Stimulated activated naive CD8-positive, alpha-beta T cell treated with anti-CD3 and anti-CD28 coated beads, Interleukin-15, Interleukin-2, amounts not matched to agents 100 ng/mL and 50 ng/mL, for 24 hours (primary cell): ENCODE measurements at regions not wholly inside any gene's neighbourhood (a gene's known extent, or its start where the extent isn't known, plus 50 kb on each side); places are given as distances from the start of the nearest gene placed in this dataset.
"Not testable (repeated sequence)": the region's sequence is repeated elsewhere in the genome, so short reads cannot be mapped to it uniquely, and the experiment has no call there.

Experiments used
- H3K27ac Mint-ChIP-seq: one replicate; pipeline ENCODE4 v1.8.0; 2021; ENCODE audit warnings: mild to moderate bottlenecking, mixed read lengths
- H3K27me3 Mint-ChIP-seq: one replicate; pipeline ENCODE4 v1.8.0; 2021; ENCODE audit warnings: mixed read lengths
- H3K36me3 Mint-ChIP-seq: one replicate; pipeline ENCODE4 v1.8.0; 2021; ENCODE audit warnings: low read depth, mixed read lengths
- H3K4me1 Mint-ChIP-seq: one replicate; pipeline ENCODE4 v1.8.0; 2021; ENCODE audit warnings: low read depth, mixed read lengths
- H3K4me3 Mint-ChIP-seq: one replicate; pipeline ENCODE4 v1.8.0; 2021; ENCODE audit warnings: mild to moderate bottlenecking, mixed read lengths
- H3K9me3 Mint-ChIP-seq: one replicate; pipeline ENCODE4 v1.8.0; 2021; ENCODE audit warnings: mixed read lengths

DNA sequence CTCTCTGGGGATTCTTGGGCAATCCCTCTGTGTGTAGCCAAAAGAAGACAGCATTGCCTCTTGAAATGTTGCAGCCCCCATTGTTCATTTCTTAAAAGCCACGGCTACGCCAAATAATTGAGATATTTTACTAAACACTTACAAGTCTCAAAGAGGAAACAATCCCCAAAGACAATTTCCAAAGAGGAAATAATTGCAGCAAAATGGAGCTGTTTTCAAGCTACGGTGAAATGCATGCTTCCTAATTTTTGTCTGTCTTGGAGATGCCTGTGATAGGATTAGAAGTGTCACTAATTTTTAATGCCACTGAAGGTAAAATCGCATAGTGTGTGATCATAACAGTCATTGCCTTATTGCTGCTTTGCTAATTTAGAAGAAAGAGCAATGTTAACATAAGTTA, 72.9 kb upstream of the NAMPT start:
- peaks cover 71% of the 10 kb centered on the region for H3K27me3 Mint-ChIP-seq
- peaks cover 12% of the 10 kb centered on the region for H3K9me3 Mint-ChIP-seq
- no peak overlapping the region for H3K27ac Mint-ChIP-seq
- no peak overlapping the region for H3K4me3 Mint-ChIP-seq
- H3K36me3 Mint-ChIP-seq = no peaks in the 10 kb centered on the region
- H3K4me1 Mint-ChIP-seq = peaks cover 20% of the 10 kb centered on the region

DNA sequence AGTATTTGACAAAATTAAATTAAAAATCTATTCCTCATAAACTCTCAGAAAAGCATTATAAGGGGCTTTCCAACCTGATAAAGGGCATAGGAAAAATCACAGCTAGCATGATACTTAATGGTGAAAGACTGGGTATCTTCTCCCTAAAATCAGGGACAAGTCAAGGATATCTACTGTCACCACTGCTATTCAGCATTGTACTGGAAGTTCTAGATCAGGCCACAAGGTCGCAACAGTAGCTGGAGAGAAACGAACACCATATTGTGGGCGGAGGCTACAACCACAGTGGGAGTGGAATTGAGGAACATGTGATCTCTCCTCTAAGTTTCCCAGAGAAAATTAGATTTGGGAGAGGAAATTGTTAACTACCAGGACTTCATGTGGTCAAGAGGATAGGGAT, 70.0 kb upstream of the NAMPT start:
- H3K27me3 Mint-ChIP-seq = peaks cover 49% of the 10 kb centered on the region
- peaks cover 20% of the 10 kb centered on the region for H3K4me1 Mint-ChIP-seq
- peaks cover 12% of the 10 kb centered on the region for H3K9me3 Mint-ChIP-seq
- no peak overlapping the region for H3K4me3 Mint-ChIP-seq
- H3K27ac Mint-ChIP-seq = no peak overlapping the region
- peaks cover 11% of the 10 kb centered on the region for H3K36me3 Mint-ChIP-seq

DNA sequence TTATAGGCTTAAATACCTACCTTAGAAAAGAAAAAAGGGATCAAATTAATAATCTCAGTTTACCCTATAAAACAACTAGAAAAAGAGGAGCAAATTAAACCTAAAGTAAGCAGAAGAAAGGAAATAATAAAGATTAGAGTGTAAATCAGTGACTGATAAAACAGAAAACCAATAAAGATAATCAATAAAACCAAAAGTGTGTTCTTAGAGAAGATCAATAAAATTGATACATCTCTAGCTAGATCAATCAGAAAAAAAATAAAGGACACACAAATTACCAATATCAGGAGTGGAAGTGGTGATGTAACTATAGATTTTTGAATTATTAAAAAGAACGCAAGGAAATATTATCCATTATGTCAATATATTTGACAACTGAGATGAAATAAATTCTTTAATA, 69.2 kb upstream of the NAMPT start:
- Mint-ChIP-seq H3K9me3 (peaks cover 18% of the 10 kb centered on the region), H3K4me3 (no peak overlapping the region), H3K36me3 (peaks cover 18% of the 10 kb centered on the region), H3K4me1 (peaks cover 20% of the 10 kb centered on the region), H3K27me3 (peaks cover 46% of the 10 kb centered on the region), H3K27ac (no peak overlapping the region)

DNA sequence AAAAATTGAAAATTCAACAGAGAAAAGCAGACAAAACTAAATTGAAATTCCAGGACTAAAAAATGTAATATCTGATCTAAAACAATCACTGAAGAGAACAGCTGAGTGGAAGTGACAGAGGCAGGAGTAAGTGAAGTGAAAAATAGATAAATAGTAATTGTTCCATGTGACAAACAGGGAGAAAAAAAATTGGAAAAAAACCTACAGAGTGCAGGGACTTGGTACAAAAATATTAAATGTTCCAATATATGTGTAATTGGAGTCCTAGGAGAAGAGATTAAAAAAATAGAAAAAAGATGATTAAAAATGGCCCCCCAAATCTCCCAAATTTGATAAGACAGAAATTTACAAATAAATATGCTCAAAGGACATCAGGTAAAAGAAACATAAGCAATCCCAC, 63.4 kb upstream of the NAMPT start:
- H3K27me3 Mint-ChIP-seq = peaks cover 11% of the 10 kb centered on the region
- H3K4me3 Mint-ChIP-seq = no peak overlapping the region
- peaks cover 54% of the 10 kb centered on the region for H3K4me1 Mint-ChIP-seq
- peak overlapping the region; percentile 100 for H3K27ac Mint-ChIP-seq
- H3K9me3 Mint-ChIP-seq = peaks cover 46% of the 10 kb centered on the region
- peaks cover 52% of the 10 kb centered on the region for H3K36me3 Mint-ChIP-seq

DNA sequence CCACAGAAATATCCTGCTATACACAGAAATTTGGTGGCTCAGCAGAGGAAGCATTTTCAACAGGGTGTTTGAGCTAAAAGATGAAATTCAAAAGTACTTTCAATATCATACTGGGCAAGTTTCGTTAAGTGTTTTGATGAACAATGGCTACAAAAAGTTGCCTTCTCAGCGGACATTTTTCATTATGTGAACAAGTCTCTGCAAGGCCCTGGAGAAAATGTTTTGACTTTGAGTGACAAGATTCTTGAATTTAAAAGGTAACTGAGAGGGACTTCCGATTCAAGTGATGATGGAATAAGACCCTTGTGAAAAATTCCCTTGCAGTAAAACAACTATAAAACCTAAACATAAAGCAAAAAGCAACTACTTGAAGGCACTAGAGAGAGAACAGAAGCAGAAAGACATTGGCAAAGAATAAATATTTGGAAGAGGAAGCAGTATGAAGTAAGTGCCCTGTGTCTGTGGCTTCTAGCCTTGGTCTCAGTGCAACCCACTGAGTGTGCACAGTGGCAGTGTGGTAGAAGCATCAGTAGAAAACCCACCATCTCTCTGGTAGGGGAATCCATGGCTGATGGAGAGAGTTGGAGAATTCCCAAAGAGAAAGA, 62.5 kb upstream of the NAMPT start:
- Mint-ChIP-seq H3K27ac (peak overlapping the region; percentile 100), H3K4me3 (peak overlapping the region; percentile 65), H3K9me3 (peaks cover 52% of the 10 kb centered on the region), H3K36me3 (peaks cover 59% of the 10 kb centered on the region), H3K4me1 (peaks cover 56% of the 10 kb centered on the region), H3K27me3 (peaks cover 4% of the 10 kb centered on the region)

DNA sequence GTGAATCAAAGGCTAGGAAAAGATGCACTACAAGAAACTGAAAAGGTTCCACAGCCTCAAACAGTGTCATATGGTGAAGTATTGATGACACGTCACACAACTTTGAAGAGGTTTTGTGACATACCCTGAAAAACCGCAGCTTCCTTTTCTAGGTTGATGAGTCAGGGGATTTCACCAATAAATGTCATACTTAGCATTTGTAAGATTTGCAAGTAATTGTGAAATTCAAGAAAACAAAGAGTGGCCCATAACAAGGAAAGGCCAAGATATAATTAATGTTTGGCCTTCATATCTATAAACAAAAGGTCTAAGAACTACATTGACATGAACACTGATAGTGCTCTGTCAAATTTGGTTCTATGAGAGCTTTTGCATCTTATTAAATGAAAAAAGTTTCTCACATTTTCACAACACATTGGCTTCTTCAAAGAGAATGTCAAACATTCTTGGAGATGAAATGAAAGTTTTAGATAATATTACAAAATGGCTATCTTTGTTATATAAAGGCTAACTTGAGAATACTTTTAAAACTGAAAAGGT, 62.0 kb upstream of the NAMPT start:
- peaks cover 4% of the 10 kb centered on the region for H3K27me3 Mint-ChIP-seq

DNA sequence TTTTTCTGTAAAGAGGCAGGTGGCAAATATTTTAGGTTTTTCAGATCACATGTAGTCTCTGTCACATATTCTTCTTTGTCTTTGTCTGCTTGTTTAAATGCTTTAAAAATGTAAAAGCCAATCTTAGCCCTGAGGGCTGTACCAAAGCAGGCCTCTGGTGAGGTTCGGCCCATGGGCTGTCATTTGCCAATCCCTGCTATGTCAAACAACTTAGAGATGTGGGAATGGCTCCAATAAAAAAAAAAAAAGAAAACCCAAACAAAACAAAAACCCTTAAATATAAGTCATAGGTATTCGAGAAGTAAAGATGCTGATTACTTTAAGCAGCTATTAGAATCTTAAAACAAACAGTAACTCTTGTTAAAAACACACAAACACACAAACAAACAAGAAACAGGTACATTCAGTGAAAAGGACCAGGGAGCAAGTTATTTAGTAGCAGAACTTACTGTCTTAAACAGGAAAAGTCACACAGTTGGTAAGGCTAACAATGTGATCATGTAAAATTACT, 61.4 kb upstream of the NAMPT start:
- H3K36me3 Mint-ChIP-seq = peaks cover 68% of the 10 kb centered on the region
- H3K9me3 Mint-ChIP-seq = peaks cover 61% of the 10 kb centered on the region
- H3K4me1 Mint-ChIP-seq = peaks cover 56% of the 10 kb centered on the region
- H3K27ac Mint-ChIP-seq = peak overlapping the region; percentile 100
- peaks cover 4% of the 10 kb centered on the region for H3K27me3 Mint-ChIP-seq
- peak overlapping the region; percentile 77 for H3K4me3 Mint-ChIP-seq

More for the DNA sequence above, 62.0 kb upstream of the NAMPT start:
- peak overlapping the region; percentile 77 for H3K4me3 Mint-ChIP-seq
- H3K9me3 Mint-ChIP-seq = peaks cover 58% of the 10 kb centered on the region
- H3K27ac Mint-ChIP-seq = peak overlapping the region; percentile 100
- peaks cover 65% of the 10 kb centered on the region for H3K36me3 Mint-ChIP-seq
- H3K4me1 Mint-ChIP-seq = peaks cover 56% of the 10 kb centered on the region

DNA sequence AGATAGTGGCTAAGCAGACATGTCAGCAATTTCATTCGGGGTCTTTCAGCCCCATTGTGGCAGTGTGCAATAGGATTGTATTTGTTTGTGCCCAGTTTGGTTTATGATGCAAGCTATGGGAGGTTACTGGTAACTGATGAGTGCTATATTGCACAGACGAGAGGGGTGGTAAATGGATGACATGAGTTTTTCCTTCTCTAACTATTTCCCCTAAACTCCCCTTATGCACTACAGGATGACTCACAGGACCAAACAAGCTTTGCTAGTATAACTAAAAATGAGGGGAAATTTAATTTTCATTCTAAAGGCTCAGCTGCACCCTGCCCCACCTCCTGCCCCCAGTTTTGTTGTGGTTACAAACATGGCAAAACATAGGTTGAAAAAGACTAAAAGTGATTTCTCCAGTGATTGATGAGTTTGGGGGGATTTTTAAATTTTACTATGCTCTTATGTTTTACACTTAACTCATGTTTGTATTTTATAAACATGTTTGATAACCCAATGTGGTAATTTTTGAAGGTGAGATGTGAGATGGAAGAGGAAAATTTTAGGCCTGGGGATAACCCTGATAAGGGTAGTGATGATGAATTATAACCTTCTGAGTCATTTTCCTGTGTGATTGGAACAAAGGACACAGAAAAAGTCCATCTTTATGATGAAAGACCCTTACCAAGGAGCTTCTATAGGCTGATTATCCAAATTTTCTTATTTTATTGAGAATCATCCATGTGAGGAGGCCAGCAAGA, 60.8 kb upstream of the NAMPT start:
- Mint-ChIP-seq H3K9me3 (peaks cover 62% of the 10 kb centered on the region), H3K27ac (peak overlapping the region; percentile 100), H3K27me3 (peaks cover under 1% of the 10 kb centered on the region), H3K4me1 (peaks cover 57% of the 10 kb centered on the region), H3K36me3 (peaks cover 70% of the 10 kb centered on the region), H3K4me3 (peak overlapping the region; percentile 77)

DNA sequence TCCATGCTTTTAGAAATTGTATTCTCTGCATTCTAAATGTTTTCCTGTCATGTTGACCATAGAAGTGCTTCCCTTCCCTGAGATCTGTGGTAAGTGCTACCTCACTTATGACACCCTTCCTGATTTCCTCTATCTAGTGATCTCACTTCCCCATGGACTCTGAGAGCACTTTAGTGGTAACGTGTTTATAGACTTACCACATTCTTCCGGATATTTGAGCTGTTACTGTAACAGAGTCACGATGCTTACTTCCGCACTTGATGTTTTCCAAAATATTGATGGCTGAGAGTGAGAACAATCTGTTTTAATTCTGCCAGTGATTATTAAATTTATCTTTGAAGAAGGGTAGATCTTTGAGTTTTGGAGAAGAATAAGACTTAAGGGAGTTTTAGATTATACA, 60.1 kb upstream of the NAMPT start:
- H3K27me3 Mint-ChIP-seq = no peaks in the 10 kb centered on the region
- peaks cover 70% of the 10 kb centered on the region for H3K36me3 Mint-ChIP-seq
- peak overlapping the region; percentile 77 for H3K4me3 Mint-ChIP-seq
- H3K9me3 Mint-ChIP-seq = peaks cover 62% of the 10 kb centered on the region
- H3K27ac Mint-ChIP-seq = peak overlapping the region; percentile 100
- H3K4me1 Mint-ChIP-seq = peaks cover 63% of the 10 kb centered on the region

DNA sequence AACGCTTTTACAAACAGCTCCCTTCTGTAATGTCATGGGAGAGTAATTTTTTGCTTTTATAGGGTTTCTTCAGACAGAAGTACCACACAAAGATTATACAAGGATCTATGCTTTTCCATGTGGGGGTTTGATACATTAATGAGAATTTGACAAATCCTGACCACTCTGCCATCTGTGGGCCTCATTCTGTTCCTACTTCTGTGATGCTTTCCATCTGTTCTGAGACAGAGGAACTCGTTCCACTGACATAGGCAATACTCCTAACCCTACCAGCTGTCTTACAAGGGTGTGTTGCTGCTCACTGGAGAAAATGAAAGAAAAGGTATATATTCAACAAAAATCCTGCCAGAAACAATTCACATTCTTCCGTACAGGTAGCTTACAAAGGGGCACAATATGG, 59.4 kb upstream of the NAMPT start:
- Mint-ChIP-seq H3K4me3 (no peak overlapping the region), H3K4me1 (peaks cover 67% of the 10 kb centered on the region), H3K9me3 (peaks cover 59% of the 10 kb centered on the region), H3K27ac (peak overlapping the region; percentile 100), H3K36me3 (peaks cover 65% of the 10 kb centered on the region), H3K27me3 (no peaks in the 10 kb centered on the region)

DNA sequence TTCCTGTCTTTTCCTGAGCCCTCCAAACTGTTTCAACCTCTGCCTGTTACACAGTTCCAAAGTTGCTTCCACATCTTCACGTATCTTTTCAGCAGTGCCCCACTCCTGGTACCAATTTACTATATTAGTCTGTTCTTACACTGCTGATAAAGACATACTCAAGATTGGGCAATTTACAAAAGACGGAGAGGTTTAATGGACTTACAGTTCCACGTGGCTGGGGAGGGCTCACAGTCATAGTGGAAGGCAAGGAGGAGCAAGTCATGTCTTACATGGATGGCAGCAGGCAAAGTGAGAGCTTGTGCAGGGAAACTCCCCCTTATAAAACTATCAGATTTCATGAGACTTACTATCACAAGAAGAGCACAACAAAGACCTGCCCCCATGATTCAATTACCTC, 57.3 kb upstream of the NAMPT start:
- Mint-ChIP-seq H3K36me3 (peaks cover 58% of the 10 kb centered on the region), H3K27ac (peak overlapping the region; percentile 39), H3K9me3 (peaks cover 50% of the 10 kb centered on the region)

DNA sequence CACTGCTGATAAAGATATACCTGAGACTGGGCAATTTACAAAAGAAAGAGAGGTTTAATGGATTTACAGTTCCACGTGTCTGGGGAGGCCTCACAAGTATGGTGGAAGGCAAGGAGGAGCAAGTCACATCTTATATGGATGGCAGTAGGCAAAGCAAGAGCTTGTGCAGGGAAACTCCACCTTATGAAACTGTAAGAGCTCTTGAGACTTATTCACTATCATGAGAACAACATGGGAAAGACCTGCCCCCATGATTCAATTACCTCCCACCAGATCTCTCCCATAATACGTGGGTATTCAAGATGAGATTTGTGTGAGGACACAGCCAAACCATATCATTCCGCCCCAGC, 55.4 kb upstream of the NAMPT start:
- H3K27ac Mint-ChIP-seq, H3K4me3 Mint-ChIP-seq: not testable (repeated sequence)
- Mint-ChIP-seq H3K27me3 (peaks cover 21% of the 10 kb centered on the region), H3K36me3 (peaks cover 61% of the 10 kb centered on the region), H3K9me3 (peaks cover 50% of the 10 kb centered on the region), H3K4me1 (peaks cover 33% of the 10 kb centered on the region)

More for the DNA sequence above, 57.3 kb upstream of the NAMPT start:
- peaks cover 11% of the 10 kb centered on the region for H3K27me3 Mint-ChIP-seq
- H3K4me1 Mint-ChIP-seq = peaks cover 51% of the 10 kb centered on the region
- H3K4me3 Mint-ChIP-seq = not testable (repeated sequence)

DNA sequence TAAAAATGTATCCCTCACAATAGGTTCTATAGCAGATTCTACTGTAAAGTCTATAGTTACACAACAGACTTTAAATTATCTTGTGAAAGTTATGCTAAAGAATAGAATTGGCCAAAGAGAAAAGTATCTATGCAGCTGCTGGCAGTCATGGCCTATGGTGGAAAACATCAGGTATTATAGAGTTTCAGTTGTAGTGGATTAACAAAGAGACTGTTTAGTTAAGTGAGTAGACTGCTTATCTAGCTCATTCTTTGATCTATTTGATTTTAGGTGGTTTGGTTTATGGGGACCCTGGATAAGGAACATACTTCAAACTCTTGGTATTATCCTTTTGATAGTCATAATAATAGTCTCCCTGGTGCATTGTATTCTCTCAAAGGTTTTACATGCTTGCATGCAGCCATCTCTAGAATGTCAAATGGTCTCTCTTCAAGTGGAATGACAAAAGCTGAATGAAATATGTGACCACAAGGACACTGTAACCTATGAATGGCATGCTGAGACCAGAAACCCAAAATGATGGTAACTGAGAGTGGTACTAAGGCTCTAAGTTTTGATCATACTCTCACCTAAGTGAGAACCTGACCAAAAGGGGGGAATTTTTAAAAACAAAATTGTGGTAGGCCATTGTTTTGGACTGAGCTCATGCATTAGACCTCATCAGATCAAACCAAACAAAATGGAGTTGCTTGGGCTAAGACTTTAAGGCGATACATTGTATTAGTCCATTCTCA, 54.9 kb upstream of the NAMPT start:
- H3K27me3 Mint-ChIP-seq = peaks cover 24% of the 10 kb centered on the region
- H3K27ac Mint-ChIP-seq = no peak overlapping the region
- H3K4me1 Mint-ChIP-seq = peaks cover 28% of the 10 kb centered on the region
- no peak overlapping the region for H3K4me3 Mint-ChIP-seq
- H3K36me3 Mint-ChIP-seq = peaks cover 55% of the 10 kb centered on the region
- peaks cover 47% of the 10 kb centered on the region for H3K9me3 Mint-ChIP-seq

DNA sequence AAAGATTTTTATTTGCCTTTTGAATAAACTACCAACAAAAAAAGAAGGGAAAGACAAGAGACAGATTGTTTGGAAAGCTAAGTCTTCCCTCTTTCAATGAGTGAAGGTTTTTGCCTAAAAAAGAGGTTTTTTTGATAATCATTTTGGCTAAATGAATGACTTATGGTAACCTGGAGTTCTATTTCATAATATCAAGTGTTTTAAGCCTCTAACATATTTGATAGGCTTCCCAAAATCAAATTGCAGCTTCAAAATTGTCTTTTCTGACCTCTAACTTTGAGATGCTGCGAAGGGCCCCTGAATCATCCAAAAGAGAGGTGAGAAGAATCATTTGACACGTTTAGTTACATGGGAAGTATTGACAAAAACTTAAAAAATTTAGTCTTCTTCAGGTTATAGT, 53.0 kb upstream of the NAMPT start:
- Mint-ChIP-seq H3K9me3 (peaks cover 33% of the 10 kb centered on the region), H3K4me1 (peaks cover 11% of the 10 kb centered on the region), H3K27me3 (peaks cover 30% of the 10 kb centered on the region), H3K27ac (no peak overlapping the region), H3K36me3 (peaks cover 38% of the 10 kb centered on the region), H3K4me3 (no peak overlapping the region)

DNA sequence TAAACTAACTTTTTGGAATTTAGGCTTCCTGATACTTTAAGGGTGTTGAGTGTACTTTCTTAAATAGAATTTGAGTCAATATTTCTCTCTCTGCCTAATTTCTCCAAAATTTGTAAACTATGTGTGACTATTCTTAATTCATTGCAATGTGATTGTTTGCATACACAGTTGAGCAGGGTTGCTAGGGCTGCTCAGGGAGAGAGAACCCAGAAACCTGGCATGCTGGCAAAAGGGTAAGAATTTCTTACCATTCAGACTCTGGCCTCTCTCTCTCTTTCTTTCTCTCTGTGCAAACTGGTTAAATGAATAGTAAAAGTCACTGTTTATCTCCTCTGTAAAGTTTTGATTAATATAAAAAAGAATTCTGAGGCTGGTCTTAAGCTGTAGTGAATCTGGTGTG, 51.0 kb upstream of the NAMPT start:
- no peak overlapping the region for H3K27ac Mint-ChIP-seq
- H3K36me3 Mint-ChIP-seq = peaks cover 22% of the 10 kb centered on the region
- peaks cover 18% of the 10 kb centered on the region for H3K9me3 Mint-ChIP-seq
- H3K27me3 Mint-ChIP-seq = peaks cover 30% of the 10 kb centered on the region
- H3K4me1 Mint-ChIP-seq = peaks cover 16% of the 10 kb centered on the region
- no peak overlapping the region for H3K4me3 Mint-ChIP-seq
